ENCODE measurements at regions not wholly inside any gene's neighbourhood (a gene's known extent, or its start where the extent isn't known, plus 50 kb on each side); places are given as distances from the start of the nearest gene placed in this dataset.
"Not testable (repeated sequence)": the region's sequence is repeated elsewhere in the genome, so short reads cannot be mapped to it uniquely, and the experiment has no call there.

DNA sequence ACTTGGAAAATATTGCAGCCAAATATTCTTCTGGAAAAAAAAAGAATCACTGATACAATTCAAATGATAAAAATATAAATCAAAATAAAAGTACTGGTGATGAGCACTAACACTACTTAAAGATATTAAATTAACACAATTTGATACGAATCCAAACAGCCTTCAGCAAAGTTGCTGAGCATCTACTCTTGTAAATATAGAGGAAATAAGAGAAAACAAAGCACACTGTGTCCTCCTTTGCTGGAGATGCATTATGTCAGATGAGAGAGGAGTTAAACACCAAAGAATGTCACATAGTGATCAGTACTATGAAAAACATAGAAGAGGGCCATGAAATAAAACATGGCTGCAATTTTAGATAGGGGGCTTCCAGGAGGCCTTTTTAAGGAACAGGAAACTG, 177.4 kb upstream of the RNPC3 start:
- DNase-seq (ENCODE audit: low read depth) = no peak

DNA sequence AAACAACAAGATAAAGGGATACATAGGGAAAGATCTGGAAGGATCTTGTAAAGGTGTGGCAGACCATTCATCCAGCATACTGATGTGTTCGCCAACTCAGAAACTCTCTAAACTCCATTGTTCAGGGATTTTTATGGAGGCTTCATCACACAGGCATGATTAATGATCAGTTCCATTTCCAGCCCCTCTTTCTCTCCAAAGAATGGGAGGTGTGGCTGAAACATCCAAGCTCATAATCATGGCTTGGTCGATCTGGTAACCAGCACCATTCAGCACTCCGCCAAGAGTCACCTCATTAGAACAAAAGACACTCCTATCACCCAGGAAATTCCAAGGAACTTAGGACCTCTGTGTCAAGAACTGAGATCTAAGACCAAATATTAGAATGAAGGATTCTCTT, 180.6 kb upstream of the RNPC3 start:
- no peak for DNase-seq (ENCODE audit: low read depth)

DNA sequence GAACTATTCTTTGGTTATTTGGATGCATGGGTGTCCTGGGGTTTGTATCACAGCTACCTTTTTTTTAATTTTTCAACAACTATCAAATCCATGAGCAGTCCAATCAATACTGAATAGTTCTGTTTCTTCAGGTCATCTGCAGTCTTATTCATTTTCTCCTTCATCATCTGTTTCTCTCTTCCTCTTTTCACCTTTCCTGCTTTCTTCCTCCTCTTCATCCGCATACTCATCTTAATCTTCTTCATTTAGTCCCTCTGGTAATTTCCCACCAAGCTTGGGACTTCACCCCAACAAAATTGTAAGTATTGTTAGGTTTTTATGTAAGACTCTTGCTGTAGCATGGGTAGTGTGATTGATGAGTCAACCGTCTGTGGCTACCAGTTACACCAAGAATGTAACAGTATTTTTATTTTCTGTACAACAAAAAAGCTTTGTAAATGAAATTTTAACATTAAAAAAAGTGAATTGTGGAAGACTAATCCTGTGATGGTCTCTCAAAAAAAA, 184.1 kb upstream of the RNPC3 start:
- DNase-seq (ENCODE audit: low read depth) = no peak

DNA sequence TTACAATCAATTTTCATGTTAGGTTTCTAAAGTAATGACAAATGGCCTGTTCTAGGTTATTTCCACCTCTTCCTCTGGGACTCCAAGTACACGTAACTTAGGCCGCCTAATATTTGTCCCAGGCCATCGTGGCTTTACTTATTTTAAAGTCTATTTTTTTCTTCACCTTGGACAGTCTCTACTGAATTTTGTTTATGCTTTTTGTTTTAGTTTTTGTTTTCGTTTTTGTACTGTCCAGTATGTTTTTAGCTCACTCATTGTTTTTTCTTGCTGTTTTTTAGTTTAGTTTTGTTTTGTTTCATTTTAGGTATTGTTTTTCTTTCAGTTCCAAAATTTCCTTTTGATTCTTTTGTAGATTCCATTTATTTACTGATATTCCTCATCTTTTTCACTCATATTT, 187.7 kb upstream of the RNPC3 start:
- no peak for DNase-seq (ENCODE audit: low read depth)

DNA sequence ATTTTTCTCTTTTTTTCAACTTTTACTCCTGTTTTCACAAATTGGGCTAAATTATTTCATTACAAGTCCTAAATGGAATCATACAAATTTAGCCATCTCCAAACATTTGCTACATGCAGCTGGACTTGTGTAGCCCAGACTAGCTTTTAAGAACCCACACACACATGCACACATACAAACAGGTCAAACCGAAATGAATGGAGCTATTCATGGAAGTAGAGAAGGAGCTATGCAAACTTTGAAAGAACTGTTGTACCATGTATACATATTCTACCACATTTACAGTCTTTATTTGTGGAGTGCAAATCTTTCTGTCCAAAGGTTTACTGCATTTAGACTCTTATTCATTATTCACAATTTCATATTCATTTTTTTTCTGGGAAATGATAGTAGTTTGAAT, 189.1 kb upstream of the RNPC3 start:
- DNase-seq (ENCODE audit: low read depth) = no peak

DNA sequence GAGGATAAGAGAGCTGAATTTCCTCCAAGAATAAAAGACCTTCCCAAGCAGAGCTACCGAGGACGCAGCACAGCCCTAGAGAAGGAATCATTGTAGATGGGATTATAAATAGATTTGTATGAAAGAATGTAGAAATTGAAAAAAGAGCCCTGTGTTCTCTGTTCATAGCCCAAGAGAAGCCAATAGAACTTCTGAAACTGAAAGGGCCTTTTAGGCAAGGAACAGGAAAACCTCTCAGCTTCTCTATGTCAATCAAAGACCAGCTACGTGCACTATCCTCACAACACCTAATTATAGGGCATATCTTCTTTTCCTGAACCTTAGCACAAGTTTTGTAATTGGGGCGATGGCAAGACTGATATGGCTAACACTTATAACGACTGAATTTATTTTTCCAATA, 192.4 kb upstream of the RNPC3 start:
- DNase-seq (ENCODE audit: low read depth) = no peak

DNA sequence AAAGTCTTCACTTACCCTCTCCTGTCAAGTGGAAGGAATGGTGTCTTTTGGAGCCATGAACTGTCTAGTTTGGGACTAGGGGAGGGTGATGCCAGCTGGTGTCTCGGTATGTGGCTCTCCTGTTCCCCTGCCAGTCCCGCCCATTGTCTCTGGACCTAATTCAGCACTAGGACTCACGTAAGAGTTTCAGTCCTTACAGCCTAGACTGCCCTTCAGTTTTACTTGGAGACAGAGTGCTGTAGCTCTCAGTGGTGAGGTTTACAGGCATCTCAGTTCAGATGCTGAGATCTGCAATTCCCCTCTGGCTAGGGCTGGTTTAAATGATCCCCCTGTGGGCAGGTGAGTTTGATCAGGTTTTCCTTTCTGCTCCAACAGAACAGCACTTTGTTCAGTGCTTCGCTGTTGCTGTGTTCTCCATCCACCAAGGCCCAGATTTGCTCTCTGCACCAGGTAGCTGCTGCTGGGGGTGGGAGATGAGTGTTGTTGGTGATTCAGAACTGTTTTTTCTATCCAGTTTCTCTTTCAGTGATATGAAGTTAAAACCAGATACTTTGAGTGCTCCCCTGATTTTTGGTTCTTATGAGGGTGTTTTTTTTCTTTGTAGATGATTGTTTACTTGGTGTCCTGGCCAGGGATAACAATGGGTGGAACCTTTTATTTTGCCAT, 198.3 kb upstream of the RNPC3 start:
- no peak for DNase-seq (ENCODE audit: low read depth)

DNA sequence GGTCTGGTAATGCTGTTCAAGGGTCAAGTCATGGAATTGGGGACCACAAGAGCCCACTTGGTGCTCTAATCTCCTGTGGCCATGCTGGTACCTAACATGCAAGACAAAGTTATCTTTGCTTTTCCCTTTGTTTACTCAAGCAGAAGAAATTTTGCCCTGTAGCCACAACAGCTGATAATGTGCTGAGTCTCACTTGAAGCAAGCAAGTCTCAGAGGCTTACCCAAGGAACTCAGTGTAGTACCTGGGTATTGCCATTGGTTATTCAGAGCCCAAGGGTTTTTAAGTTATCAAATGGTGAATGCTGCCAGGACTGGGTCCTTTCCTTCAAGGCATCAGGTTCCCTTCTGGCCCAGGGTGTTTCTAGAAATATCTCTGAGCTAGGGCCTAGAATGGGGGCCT, 198.9 kb upstream of the RNPC3 start:
- no peak for DNase-seq (ENCODE audit: low read depth)

DNA sequence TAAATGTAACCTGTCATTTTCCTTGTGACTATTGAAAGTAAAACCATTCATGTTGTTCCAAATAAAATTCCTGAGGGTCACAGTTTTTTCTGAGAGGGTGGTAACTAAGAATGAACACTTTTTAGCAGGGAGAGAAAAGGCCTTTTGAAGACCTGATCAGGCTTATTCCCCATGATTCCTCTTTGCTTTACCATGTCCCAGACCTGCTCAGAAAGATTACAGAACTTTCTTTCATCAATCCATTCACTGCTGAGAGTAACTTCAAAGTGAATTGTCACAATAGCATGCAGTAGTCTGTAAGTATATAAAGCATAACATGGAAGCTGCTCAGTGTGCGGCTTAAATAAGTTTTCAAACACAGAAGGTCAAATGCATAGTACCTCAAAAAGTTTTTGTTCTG, 201.5 kb upstream of the COL11A1 start:
- no peak for DNase-seq (ENCODE audit: low read depth)

DNA sequence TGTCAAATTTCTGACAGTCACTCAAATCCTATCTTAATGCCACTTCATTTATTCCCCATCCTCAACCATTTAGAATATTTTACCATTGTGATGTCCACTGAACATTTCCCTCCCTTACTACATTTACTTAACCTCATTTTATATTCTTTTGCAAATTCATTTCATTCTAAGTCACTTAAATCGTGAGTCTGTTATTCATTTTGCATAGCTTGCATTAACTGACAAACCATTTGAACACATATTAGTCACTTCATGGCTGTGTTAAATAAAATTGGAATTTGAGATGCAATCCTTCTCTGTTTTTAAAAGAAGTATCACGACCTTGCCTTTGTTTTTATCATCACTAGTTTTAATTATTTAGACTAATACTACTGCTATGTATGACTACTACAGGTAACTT, 199.4 kb upstream of the COL11A1 start:
- no peak for DNase-seq (ENCODE audit: low read depth)

DNA sequence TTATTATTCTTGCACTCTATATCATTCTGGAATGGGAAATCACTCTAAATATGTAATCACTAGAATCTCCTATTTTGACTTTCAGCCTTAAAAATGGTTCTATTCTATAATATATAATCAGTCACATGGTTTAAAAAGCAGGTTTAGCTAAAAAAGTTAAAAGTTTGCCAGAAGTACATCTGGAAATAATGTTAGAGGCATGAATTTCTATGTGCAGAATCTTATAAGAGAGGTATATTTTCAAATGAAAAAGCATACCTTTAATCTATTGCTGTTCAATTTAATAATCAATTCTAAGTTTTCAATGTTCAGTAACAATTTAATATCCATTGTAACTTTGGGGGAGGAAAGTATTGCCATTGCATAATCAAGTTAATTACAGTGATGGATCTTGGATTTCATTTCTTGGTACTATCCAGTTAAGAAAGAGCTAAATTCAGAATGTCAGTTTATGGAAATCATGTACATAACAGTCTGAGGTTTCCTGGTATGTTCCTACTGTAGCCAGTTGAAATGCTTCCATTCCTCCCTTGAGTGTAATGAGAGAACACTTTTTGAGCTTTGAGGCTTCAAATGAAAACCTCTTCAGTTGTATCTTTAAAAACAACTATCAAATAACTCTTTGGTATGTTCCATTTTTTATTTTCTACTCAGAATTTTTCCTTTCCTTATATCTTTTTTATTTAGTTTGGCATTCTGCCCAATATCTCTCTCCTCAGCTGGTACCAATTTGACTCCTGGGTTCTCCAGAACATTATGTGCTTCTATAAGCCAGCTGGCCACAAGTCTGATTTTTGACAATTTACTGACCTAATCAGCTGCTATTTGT, 175.7 kb upstream of the COL11A1 start:
- no peak for DNase-seq (ENCODE audit: low read depth)

DNA sequence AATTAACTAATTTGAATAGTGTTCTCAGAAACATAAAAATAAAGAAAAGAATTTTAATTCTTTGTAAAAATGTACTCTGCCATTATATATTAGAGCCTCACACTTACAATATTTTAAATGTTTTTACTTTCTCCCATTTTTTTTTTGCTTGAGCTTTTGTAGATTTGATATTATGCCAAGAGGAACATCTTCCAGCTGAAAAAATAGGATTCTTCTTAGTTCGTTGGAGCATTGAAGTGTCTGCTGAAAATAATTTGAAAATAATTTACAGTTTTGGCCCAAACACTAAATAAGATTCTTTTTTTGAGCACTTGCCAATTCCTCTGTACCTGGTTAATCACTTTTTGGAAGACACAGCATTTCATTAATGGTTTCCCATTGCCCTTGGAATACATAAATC, 175.0 kb upstream of the COL11A1 start:
- no peak for DNase-seq (ENCODE audit: low read depth)

DNA sequence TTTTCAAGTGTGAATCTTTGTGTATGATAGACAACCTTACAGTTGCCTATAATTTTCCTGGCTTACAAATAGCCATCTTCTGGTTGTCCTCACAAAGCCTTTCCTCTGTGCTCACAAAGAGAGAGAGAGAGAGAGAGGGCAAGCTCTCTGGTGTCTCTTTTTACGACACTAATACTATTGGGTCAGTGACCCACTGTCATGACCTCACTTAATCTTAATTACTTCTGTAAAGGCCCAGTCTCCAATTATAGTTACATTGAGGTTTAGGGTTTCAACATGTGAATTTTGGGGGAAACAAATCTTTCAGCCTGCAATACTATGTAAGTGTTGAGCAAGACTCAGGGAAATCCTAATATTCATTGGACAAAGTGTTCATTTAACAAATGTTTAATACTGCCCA, 167.4 kb upstream of the COL11A1 start:
- DNase-seq (ENCODE audit: low read depth) = no peak

DNA sequence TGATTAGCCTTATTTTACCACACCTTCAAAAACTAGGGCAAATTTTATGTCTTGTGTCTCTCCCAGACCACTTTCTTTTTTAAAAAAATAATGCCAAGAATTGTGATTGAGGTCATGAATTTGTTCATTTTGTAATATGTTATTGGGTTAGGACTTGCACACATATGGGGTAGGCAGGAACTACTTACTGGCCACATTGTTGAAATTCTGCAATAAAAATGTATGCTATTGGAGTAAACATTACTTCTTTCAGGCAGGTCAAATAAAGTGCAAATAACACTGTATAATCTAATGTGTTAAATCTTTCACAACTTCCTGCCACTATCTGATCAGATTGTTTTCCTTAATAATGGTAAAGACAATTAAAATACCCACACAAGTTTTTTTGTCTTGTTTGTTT, 166.6 kb upstream of the COL11A1 start:
- peak; percentile 17 for DNase-seq (ENCODE audit: low read depth)

DNA sequence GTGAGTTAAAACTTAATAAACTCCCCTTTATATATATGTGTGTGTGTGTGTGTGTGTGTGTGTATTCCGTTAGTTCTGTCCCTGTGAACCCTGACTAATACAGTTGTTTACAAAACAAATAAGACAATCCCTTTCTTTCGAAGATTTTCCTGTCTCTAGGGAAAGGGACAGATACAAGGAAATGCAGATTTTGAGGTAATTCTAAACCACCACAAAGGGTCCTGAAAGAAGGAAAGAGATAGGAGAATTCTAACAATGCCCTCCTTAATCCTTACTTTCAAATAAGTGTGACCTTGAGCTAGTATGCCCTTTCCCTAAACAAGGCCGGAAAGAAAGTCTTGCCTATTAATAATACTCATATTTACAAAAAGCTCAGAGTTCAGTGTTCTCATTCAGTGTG, 164.8 kb upstream of the COL11A1 start:
- DNase-seq (ENCODE audit: low read depth) = no peak

DNA sequence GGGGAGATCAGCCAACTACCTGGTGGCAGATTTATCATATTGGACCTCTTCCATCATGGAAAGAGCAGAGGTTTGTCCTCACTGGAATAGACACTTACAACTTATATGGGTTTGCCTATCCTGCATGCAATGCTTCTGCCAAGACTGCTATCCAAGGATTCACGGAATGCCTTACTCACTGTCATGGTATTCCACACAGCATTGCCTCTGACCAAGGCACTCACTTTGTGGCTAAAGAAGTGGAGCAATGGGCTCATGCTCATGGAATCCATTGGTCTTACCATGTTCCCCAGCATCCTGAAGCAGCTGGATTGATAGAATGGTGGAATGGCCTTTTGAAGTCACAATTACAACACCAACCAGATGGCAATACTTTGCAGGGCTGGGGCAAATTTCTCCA, 163.1 kb upstream of the COL11A1 start:
- not testable (repeated sequence) for DNase-seq (ENCODE audit: low read depth)

DNA sequence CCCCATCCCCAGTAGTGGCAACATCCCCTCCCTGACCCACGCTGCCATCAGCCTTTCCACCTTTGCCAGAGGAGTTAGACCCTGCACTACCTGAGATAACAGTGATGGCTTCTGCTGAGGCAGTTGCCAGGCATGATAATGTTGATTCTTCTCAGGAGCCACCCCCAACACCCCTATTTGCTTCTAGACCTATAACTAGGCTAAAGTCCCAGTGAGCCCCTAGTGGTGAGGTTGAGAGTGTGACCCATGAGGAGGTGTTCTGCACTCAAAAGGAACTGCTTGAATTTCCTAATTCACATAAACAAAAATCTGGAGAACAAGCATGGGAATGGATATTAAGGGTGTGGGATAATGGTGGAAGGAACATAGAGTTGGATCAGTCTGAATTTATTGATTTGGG, 159.6 kb upstream of the COL11A1 start:
- no peak for DNase-seq (ENCODE audit: low read depth)

DNA sequence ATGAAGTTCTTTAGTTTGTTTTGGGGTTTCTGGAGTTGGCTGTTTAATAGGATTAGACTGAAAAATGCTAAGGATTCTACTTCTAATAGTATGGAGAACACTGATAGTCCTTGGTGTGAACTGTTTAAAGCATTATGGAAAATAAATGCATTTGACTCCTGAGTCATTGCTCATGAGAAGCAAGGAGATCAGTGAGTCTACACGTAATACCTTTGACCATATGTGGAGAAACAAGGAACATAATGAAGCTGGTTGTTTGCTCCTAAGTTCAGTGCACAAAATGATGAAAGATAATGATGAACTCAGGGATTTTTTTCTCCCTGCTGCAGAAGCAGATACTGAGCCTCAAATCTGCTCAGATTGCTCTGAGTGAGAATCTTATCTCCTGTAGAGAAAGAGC, 158.9 kb upstream of the COL11A1 start:
- no peak for DNase-seq (ENCODE audit: low read depth)

DNA sequence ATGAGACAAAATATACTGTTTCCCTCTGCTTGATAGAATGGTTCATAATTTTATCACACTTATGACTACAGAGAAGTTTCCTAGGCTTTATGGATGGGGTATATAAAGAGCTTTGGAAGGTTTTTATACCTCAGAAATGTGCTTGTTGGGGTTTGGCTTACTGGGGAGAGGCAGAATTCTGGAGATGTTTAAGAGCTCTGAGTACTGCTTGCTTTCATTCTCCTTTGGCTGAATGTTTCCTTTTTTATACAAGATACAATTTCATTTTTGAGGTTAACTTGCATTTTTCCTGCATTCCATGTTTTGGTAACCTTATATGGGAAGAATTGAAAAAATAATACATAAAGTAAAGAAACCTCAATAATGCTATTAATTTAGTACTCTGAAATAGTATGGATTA, 157.7 kb upstream of the COL11A1 start:
- DNase-seq (ENCODE audit: low read depth) = no peak

DNA sequence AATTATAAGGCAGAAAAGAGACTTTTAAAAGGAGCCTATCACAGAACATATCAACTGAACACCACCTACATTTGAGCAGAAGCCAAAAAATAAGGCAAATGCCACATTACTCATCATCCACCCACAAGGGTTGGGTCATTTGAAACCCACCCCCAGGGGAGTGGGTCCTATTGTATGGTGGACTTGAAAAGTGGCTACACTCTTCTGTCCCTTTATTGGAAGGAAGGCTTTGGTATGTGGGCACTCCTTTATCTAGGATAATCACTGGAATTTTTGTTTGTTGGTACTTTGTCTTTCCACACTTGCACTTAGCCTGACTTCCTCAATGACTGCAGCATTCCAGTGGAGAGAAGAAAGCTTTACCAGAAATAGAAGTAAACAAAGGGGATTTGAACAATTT, 157.2 kb upstream of the COL11A1 start:
- peak; percentile 7 for DNase-seq (ENCODE audit: low read depth)

DNA sequence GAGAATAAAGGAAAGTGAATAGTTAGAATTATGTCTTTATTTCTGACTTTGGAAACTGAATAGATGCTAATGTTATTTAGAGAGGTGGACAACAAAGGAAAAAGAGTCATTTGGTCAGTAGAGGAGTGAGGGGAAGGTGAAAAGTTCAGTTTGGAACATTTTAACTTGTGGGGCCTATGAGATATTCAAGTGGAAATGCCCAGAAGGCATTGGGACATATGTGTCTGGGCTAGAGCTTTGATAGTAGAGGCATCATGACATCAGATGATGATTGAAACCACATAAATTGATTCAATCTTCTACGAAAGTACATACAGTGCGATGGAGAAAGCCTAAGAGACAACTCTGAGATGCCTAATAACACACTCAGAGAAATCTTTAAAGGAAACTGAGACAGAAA, 151.7 kb upstream of the COL11A1 start:
- no peak for DNase-seq (ENCODE audit: low read depth)

DNA sequence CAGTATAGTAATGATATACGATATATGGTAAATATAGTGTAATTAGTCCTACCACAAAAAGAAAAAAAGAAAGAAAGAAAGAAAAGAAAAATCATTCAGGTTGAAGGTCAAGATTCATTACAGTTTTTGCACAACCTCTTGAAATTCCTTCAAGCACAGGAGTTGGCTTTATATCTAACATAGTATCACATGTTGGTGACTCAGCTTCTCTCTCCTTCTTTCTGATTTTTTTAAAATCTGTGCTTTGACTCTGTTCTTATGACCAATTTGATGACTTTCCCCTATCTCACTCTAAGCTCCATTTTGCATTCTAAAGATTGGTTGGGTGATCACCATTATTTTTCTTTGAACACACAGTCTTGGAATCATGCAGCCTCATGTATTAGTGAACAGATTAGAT, 148.2 kb upstream of the COL11A1 start:
- DNase-seq (ENCODE audit: low read depth) = peak; percentile 41

DNA sequence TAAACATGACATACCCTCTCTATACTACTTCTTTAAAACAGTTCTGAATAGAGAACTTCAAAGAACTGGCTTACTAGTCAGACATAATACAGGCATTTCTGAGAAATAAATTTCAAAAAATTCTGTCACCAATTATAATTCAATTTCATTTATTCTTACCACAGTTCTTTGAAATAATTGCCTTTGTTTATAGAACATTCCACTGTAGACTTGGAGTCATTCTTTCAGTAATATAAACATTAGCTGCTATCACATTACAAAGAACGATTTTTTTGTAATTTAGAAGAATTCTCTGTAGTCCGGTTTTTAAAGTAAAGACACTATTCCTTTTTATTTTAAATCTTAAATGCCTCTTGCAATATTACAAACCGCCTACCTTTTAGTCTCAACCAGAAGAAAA, 146.4 kb upstream of the COL11A1 start:
- DNase-seq (ENCODE audit: low read depth) = no peak

DNA sequence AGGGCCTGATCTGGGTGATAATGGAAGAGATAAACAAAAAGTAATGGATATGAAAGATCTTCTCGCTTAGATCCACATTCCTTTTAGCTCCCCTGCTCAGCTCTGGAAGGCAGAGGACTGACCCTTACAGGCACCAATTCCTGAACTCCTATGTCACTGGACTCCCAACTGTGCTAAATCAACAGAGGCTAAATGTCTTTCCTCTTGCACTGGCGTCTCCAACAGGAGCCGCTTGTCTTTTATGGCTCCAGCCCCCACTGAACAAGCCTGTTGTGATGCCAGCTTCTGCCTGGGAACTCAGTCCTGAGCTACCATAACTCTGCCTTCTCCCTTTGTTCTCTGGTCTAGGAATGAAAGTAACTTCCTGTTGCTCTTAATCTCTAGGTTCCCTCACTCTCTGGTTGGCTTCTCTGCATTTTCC, 142.1 kb upstream of the COL11A1 start:
- no peak for DNase-seq (ENCODE audit: low read depth)
